GM18520 (cell line): ENCODE measurements at regions not wholly inside any gene's neighbourhood (a gene's known extent, or its start where the extent isn't known, plus 50 kb on each side); places are given as distances from the start of the nearest gene placed in this dataset.
"Not testable (repeated sequence)": the region's sequence is repeated elsewhere in the genome, so short reads cannot be mapped to it uniquely, and the experiment has no call there.

Source experiments
- ATAC-seq: cut with Tn5 transposase; IDR thresholded peaks from one replicate; pipeline ENCODE4 v1.9.1; 2021; ENCODE audit not compliant: unreplicated experiment

DNA sequence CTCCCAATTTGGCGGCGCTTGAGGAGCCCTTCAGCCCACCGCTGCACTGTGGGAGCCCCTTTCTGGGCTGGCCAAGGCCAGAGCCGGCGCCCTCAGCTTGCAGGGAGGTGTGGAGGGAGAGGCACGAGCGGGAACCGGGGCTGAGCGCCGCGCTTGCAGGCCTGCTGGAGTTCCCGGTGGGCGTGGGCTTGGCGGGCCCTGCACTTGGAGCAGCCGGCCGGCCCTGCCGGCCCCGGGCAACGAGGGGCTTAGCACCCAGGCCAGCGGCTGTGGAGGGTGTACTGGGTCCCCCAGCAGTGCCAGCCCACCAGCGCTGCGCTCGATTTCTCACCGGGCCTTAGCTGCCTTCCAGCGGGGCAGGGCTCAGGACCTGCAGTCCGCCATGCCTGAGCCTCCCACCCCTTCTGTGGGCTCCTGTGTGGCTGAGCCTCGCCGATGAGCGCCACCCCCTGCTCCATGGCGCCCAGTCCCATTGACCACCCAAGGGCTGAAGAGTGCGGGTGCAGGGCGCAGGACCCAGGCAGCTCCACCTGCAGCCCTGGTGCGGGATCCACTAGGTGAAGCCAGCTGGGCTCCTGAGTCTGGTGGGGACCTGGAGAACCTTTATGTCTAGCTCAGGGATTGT is 815.4 kb upstream of the B3GALT2 start:
- not testable (repeated sequence) for ATAC-seq

DNA sequence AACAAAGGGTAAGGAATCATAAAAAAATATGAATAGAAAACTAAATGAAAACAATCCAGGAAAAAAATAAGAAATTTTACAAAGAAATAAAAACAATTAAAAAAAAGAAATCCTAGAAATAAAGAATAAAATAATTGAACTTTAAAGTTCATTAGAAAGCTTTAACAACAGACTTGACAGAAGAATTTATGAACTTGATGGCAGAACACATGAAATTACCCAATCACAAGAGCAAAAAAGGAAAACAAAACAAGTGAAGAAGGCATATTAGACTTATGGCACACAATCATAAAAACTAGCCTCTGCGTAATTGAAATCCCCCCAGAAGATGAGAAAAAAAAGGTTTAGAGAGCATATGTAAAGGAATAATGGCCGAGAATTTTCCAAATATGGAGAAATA is 802.5 kb upstream of the B3GALT2 start:
- ATAC-seq = no peak

DNA sequence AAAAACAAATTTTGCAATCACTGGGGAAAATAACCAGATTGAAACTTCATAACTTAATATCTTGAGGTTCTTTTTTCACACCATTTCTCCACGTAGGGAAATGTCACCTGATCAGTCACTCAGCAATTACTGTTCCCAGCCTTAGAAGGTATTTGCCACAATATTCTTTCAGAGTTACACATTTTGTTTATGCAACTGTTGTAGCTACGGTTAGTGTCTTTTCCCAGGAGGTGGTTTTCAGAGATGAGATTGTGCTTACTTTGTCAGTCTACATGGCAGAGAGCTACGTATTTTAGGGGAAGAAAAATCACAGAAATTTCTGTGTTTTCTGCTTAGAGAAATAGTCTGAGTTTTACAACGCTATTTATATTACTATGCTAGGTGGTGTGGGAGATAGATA is 792.8 kb upstream of the B3GALT2 start:
- ATAC-seq = no peak

DNA sequence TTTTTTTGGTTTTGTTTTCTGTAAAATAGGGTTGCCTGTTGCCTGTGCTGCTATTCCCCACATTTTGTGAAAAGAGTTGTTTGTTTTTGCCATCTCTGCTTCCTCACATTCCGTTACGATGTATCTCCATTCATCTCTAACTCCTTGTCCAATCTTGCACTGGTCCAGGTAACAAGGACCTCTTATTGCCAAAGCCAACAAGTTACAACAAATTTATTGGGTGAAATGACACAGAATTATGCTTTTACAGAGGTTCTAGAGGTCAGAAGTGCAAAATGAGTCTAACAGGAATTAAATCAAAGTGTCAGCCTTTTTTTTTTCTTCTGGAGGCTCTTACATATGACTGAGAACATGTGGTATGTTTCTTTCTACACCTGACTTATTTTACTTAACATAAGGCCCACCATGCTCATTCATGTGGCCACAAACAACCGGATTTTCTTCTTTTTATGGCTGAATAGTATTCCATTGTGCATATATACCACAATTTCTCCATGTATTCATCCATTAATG is 787.9 kb upstream of the B3GALT2 start:
- no peak for ATAC-seq

DNA sequence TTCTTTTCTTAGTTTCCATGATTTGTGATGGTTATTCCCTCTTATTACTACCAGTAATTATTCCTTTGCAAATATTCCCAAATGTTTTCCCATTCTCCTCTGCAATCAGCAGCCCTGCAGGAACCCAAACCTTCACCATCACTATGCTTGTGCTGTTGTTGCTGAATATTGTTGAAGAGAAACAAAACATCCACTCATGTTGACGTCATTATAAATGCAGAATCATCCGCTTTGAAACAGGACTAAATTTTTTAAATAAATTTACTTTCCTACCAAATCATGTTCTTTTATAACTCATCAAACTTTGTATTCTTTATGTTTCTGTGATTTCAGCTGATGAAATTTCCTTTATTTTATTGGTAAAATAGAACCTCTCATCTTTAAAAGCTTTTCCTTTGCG is 787.0 kb upstream of the B3GALT2 start:
- ATAC-seq = no peak

DNA sequence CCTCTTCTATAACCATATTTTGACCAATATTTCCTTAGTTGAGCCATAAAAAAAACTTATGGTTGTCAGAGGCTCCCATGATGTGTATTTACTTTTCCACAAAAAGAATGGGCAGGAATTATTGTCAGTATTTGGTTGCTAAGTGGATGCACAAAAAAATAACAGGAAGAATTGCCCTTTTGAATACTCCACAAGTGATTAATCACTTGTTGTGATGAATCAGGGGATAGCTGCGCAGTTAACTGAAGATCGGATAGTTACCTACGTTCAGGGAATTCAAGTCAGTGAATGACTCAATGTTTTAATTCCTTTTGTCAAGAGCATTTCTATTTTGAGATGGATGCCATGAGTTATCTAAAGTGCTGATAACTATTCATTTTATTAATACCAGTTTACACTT is 785.2 kb upstream of the B3GALT2 start:
- ATAC-seq = no peak

DNA sequence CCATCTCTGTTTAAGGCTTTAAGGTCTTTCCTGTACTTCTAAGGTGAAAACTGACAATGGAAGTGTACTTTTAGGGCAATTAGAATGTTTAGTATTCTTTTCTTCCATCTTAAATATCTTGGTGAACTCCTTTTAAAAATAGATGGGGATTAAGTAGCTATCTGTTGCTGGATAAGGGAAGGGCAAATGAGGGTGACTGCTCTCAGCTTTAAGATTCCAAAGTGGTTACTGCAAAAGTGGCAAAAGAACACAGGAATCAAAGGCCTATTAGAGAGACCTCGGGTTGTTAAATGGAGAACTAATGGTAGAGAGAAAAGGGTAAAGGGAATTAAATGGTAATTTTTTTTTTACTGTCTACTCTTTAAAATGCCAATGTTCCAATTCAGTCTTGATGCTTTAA is 774.1 kb upstream of the B3GALT2 start:
- no peak for ATAC-seq

DNA sequence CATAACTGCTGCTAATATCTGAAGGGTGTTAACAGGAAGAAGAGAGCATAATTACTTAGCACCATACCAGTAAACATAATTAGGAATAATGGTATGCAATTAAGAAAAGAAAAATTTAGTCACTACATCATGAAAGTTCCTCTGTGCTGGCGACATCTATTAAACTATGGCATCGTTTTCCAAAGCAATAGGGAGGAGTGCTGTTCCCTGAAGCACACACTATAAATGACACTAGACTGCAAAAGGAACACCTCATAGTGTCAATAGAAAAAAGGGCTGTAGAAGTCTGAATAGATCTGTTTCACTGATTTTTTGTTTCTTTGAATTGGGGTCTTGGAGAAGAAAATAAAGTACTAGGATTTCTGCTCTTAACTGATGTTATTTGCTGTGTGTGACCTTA is 773.6 kb upstream of the B3GALT2 start:
- ATAC-seq = no peak

DNA sequence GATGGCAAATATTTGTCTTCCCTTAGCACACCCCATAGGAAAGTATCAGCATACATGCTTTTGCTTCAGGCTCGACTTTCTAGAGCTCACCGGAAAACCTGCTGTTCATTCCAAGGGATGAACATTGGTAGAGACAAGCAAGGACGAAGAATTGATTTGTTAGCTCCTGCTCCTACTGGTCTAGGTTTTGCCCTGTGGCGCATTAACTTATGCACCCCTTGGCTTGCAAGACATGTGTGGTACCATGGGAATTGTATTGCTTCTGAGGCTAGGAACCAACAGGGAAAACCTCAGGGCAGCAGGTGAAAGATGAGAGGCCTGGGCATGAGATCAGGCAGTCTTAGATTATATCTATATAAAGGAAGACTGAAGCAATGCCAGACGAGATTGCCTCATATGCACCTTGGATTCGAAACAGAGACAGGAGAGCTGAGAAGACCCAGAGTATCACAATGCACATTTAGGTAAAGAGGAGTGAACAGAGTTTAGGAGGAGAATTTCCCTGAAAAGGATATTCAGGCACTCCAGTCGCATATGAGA is 771.2 kb upstream of the B3GALT2 start:
- ATAC-seq = no peak

DNA sequence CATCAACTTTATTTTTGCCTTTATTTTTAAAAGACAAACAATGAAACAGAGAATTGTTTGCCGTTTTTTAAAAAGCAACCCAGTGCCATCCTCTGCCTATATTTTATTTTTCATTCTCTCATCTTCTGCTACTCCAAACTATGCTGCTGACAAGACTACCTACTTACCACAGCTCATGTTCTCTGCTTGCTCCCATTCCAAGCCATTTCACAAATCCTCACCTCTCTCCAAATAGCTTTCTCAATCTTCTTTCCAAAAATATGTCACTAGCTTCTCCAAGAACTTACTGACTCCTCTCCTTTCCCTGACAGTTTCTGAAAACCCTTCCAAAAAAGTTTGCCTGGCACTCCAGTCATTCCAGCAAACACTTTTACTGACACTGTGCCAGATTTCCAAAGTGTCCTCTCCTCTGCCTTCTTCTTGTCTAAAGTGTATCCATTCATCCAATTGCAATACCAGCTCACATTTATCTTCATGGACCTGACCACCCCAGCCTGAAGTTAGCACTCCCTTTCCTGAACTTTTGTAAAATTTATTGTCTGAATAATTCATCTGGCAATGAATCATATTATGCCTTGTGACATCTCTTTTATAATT is 766.5 kb upstream of the B3GALT2 start:
- no peak for ATAC-seq

DNA sequence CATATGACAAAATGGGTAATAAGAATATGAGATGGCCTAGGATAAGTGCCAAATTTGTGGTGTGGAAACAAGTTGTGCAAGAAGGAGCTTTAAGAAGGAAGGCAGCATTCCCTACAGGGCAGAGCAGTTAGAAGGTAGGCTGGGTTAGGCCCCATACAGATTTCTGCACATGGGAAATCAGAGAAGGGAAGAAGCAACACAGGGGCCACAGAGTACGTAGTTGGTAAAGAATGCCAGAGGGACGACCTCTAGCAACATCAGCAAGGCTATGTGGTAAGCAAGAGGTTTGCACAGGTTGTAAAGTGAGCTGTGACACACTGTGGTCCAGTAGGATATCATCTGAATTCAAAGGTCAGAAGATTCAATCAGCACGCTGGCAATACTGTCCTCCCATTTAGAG is 765.6 kb upstream of the B3GALT2 start:
- ATAC-seq = no peak

DNA sequence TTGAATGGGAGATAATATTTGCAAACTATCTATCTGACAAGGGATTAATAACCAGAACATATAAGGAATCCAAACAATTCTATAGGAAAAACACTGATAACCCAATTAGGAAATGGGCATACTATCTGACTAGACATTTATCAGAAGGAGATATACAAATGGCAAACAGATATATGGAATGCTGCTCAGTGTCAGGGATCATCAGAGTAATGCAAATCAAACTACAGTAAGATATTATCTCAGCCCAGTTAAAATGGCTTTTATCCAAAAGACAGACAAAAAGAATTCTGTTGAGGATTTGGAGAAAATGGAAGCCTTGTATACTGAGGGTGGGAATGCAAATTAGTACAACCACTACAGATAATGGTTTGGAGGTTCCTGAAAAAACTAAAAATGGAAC is 758.0 kb upstream of the B3GALT2 start:
- no peak for ATAC-seq

DNA sequence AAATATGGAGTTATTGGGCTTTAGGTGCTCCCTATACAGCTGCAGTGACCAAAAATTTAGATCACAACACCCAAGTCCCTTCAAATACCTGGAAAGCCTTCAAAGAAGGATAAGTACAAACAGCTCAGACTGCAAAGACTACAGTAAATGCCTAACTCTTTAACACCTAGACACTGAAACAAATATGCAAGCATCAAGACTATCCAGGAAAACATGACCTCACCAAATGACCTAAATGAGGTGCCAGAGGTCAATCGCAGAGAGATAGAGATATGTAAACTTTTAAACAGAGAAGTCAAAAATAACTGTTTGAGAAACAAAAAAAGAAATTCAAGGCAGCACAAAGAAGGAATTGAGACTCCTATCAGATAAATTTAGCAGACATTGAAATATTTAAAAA is 753.8 kb upstream of the B3GALT2 start:
- no peak for ATAC-seq

DNA sequence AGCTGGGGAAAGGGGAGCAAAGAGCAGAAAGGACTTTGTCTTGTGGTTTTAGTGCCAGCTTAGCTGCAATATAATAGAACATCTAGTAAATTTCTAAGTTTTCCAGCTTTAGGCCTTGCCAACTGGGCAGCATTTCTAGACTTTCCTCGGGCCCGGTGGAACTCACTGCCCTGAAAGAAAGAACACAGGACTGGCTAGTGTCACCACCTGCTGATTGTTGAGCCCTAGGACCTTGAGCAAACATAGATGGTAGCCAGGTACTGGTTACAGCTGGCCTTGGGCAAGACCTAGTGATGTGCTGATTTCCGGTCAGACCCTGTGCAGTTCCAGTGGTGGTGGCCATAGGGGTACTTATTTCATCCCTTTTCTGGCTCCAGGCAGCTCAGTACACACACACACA is 753.2 kb upstream of the B3GALT2 start:
- ATAC-seq = no peak

DNA sequence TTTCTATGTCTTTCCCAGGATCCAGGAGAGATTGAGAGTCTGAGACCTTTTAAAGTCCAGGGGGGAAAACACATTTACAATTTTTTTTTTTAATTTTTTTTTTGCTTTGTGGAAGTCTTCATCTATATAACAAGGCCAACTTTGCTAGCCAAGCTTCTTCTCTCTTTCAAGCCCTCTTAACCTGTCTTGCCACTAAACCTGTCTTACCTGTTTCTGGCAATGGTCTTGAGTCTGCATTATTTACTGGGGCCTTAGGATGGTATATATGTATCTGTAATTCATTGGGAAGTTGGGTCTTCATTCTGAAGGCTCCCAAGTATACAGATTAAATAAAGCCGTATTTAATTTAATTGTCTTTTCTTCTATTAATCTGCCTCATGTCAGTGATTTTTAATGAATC is 750.9 kb upstream of the B3GALT2 start:
- no peak for ATAC-seq

DNA sequence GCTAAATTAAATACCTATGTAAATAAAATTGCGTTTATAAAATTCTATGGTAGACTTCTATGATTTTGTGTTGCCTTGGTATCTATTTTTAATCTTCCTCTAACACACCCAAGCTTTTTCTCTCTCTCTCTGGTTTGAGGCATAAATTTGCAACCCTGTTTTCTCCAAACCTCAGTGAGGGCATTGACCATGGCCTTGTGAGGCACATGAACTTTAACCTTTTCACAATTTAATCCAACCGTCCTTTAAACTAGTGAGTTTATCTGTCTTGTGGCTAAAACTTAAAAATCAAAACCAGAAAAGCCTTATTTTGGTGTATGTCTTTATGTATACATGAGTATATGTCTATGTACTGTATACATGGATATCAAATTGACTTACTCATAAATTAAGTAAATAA is 746.6 kb upstream of the B3GALT2 start:
- no peak for ATAC-seq

DNA sequence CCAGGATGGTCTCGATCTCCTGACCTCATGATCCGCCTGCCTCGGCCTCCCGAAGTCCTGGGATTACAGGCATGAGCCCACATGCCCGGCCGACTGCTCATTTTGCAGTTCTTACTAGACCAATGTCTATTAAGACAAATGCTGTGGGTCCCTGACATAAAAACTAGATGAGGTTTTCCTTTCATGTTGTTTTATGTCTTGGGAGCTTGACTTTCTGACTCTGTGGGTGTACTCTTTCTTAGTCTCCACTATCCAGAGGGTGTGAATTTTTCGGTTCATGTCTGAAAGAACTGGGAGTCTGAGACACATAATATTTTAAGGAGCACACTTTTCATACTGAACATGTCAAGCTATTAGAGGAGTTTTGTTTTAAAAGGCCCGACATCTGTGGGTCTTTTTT is 744.9 kb upstream of the B3GALT2 start:
- no peak for ATAC-seq

DNA sequence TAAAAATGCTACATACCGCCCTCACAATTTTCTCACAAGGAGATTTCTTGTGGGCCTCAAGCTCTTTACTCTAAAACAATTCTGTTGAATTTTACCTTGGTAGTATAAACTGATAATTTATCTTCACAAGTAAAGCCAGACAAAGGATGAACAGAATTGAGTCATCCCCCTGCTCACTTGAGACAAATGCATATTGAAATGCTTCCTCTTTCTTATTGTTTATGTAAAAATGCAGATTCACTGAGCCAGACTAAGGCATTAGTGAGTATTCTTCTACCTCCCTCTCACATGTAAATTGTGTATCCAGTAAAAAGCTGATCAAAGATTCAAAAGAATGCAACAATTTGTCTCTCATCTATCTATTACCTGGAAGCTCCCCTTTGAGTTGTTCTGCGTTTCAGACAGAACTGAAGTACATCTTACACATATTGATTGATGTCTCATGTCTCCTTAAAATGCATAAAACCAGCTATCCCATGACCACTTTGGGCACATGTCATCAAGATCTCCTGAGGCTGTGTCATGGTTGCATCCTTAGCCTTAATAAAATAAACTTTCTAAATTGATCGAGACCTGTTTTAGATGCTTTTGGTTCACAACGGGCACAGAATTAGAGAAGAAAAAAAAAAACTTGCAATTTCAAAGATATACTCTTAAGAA is 743.1 kb upstream of the B3GALT2 start:
- no peak for ATAC-seq

DNA sequence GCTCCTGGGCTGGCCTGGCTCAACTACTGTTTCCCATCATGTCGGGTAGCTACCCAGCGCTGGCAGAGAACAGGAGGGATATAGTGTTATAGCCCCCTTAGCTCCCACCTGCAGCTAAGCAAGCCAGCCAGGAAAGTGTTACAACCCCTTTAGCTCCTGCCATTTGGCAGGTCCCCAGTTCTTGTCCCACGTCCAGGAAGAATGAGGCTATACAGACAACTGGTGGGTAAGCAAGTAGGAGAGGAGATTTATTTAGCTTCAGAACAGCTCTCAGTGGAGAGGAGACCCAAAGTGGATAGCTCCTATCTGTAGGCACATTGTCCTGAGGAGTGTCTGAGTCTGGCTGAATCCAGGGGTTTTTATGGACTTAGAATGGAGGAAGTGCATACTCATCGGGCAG is 741.1 kb upstream of the B3GALT2 start:
- no peak for ATAC-seq

DNA sequence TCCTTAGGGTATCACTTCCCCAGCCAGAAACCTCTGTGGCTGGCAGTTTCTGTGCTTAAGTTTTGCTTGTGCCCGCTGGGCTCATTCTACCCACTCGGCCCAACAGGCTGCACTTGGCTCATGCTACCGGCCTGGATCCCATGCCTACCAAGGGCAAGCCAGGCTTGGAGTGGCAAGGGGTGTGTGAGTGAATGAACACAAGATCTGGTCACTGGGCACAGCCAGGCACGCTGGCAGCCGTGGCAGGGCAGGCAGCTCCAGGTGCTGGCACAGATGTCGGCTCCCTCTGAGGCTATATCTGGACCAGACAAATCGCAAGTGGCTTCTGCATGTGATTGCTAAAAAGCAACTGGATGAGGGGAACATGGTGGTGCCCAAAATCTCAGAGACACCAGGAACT is 740.5 kb upstream of the B3GALT2 start:
- no peak for ATAC-seq

DNA sequence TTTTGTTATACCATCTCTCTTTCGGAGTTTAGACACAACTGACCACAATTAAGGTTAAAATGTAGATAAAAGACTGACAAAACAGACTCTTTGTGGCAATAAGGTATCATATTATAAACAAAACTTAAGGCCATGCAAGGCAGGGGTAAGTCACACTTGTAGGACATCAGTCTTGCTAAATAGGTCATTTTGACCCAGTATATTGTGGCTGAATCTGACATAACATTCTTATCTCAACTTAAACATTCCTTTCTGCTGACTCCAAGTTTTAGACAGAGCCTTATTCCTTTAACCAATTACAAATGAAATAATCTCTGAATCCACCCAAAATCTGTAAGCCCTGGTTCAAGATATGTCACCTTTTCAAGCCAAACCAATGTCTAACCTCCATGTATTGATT is 733.4 kb upstream of the B3GALT2 start:
- ATAC-seq = no peak

DNA sequence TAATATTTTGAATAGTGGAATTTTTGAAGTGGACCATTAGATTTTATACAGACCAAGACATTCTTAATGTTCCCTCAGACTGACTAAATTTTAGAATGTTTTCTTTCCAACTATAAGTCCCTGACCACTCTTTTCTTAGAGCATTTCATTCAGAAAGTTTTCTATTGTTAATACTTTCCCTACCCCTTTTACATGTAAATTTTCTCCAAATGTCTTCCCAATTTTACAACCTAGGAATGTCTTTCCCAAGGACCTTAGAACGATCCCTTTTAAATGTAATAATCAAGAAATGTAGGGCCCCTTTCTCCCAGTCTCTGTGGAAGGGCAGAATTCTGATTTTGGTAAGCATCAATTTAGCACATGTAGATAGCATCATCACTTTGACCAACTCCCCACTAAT is 730.0 kb upstream of the B3GALT2 start:
- no peak for ATAC-seq
